Activated T-cell treated with anti-CD3 and anti-CD28 coated beads, Interleukin-2, amount 50 U/mL, for 72 hours (primary cell): ENCODE measurements at regions not wholly inside any gene's neighbourhood (a gene's known extent, or its start where the extent isn't known, plus 50 kb on each side); places are given as distances from the start of the nearest gene placed in this dataset.
"Not testable (repeated sequence)": the region's sequence is repeated elsewhere in the genome, so short reads cannot be mapped to it uniquely, and the experiment has no call there.

Source experiments
- ATAC-seq, 2 donors: fragments of 150-1000 bp; cut with Tn5 transposase; replicated peaks in 1 of 2; 2 replicates each; pipeline ENCODE4 v1.10.0; 2021; ENCODE audit warnings: moderate library complexity in 2 of 2, mild to moderate bottlenecking in 1 of 2
- DNase-seq, 2 donors: peaks; one replicate each; pipeline ENCODE4 v3.0.0; 2021 to 2022; ENCODE audit warnings: mixed read lengths in 1 of 2
- H3K27ac Mint-ChIP-seq: one replicate; pipeline ENCODE4 v1.8.0; 2022; ENCODE audit warnings: mild to moderate bottlenecking, moderate library complexity, mixed read lengths
- H3K27me3 Mint-ChIP-seq: one replicate; pipeline ENCODE4 v1.8.0; 2022; ENCODE audit warnings: low read depth, mixed read lengths
- H3K36me3 Mint-ChIP-seq, 2 donors: one replicate each; pipeline ENCODE4 v1.8.0; 2022; ENCODE audit warnings: mixed read lengths in 2 of 2, mild to moderate bottlenecking in 1 of 2; ENCODE audit not compliant: insufficient read depth in 2 of 2
- H3K4me1 Mint-ChIP-seq: one replicate; pipeline ENCODE4 v1.8.0; 2022; ENCODE audit warnings: low read depth, mixed read lengths
- H3K4me3 Mint-ChIP-seq, 2 donors: one replicate each; pipeline ENCODE4 v1.8.0; 2022; ENCODE audit warnings: mild to moderate bottlenecking in 2 of 2, mixed read lengths in 2 of 2, moderate library complexity in 2 of 2
- H3K9me3 Mint-ChIP-seq, 2 donors: one replicate each; pipeline ENCODE4 v1.8.0; 2022; ENCODE audit warnings: mixed read lengths in 2 of 2

DNA sequence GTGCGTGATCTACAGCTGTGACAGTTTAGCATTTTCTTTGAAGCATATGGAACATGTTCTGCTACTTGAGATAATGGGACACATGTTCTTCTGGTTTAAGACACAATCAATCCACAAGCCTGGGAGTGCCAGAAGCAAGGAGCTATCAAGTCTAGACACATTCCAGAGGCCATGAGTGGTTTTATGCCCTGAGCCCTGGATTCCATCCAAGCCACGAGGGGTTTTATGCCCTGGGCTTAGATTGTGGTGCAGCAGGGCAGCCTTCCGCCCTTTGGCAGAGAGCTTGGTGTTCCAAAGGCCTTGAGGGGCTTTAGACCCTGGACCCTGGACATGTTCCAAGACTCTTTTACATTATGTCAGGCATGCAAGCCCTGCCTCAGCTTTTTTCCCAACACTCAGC lies 1289.6 kb upstream of the SLC39A10 start:
- H3K9me3 Mint-ChIP-seq, DNase-seq, H3K27me3 Mint-ChIP-seq, H3K36me3 Mint-ChIP-seq, ATAC-seq, H3K27ac Mint-ChIP-seq, H3K4me1 Mint-ChIP-seq, H3K4me3 Mint-ChIP-seq: not testable (repeated sequence)

DNA sequence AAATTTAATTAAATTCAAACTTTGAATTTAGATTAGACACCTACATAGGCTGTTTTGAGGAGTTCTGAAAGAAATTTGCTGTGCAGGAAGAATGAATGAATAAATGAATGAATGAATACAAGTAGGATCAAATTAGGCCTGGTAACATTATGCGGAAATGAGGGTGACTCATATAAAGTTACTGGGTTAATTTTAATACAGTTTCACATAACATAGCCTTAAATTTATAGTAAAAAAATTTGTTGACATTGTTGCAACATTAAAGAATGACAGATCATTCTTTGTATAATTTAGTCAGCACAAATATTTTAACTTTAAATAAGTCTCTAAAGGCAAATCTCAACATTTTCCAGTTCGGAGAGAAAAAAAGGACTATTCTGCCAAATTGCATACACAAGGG lies 1293.1 kb upstream of the SLC39A10 start:
- Mint-ChIP-seq H3K36me3 (no peaks in the 10 kb centered on the region), H3K4me3 (no peak overlapping the region), H3K4me1 (no peaks in the 10 kb centered on the region), H3K27ac (no peak overlapping the region), H3K27me3 (no peaks in the 10 kb centered on the region), H3K9me3 (peaks cover 0 to 6% of the 10 kb centered on the region in 2 donors)
- DNase-seq = no peak
- ATAC-seq = no peak

DNA sequence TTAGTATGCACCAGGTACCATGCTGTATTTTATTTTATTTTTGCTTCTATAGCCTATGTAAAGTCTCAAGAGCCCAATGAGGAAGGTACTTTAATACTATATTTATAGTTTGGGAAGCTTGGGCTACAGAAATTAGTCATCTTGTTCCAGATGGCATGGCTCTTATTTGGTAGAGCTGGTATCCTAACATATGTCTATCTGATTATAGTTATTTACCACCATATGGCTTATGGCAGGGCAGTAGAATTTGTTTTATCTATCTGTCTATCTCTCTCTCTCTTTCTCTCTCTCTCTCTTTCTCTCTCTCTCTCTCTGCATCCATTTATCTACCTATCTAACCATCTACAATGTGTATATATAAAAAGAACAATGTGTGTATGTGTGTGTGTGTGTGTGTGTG lies 1293.7 kb upstream of the SLC39A10 start:
- ATAC-seq (no peak), DNase-seq (no peak)
- no peaks in the 10 kb centered on the region for H3K36me3 Mint-ChIP-seq
- H3K9me3 Mint-ChIP-seq = peaks cover 0 to 6% of the 10 kb centered on the region in 2 donors
- H3K27ac Mint-ChIP-seq = no peak overlapping the region
- H3K27me3 Mint-ChIP-seq = no peaks in the 10 kb centered on the region
- H3K4me1 Mint-ChIP-seq = no peaks in the 10 kb centered on the region
- no peak overlapping the region for H3K4me3 Mint-ChIP-seq

DNA sequence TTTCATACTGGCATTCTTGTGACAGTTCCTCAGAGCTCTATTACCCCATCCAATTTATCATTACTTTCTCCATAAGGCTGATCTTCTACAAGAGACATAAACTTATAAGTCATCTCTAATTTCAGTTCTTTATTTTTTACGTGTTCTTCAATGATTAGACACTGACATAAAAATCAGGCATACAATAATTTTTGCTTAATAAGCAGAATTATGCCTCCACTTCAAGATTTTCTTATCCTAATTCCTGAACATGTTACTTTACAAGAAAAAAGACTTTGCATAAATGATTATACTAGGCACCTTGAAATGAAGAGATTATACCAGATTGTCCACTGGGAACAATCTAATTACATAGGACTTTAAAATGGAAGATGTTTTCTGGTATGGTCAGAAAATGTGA lies 1304.5 kb upstream of the SLC39A10 start:
- Mint-ChIP-seq H3K36me3 (no peaks in the 10 kb centered on the region), H3K4me1 (no peaks in the 10 kb centered on the region), H3K4me3 (no peak overlapping the region), H3K9me3 (peaks cover 0 to 2% of the 10 kb centered on the region in 2 donors), H3K27me3 (no peaks in the 10 kb centered on the region), H3K27ac (no peak overlapping the region)
- ATAC-seq = no peak
- DNase-seq = no peak

DNA sequence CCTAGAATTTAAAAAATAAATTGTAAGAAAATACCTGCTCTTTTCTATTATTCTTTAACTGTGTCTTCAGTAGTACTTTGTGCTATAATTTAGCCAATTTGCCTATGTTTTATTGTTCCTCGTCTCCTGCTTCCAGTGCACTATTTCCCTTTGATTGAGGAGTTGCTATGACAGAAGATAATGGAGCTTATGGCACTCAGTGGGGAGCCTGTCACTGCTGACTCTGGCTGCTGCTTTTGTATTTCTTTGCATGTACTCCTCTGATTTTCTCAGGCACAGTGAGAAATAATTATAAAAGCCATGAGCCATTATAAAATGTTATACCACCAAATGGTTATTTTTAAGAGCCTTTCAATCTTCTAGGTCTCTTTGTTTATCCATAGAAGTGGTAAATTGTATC lies 1310.8 kb upstream of the SLC39A10 start:
- H3K9me3 Mint-ChIP-seq = no peaks in the 10 kb centered on the region
- no peak for ATAC-seq
- no peak for DNase-seq
- no peak overlapping the region for H3K4me3 Mint-ChIP-seq
- no peaks in the 10 kb centered on the region for H3K36me3 Mint-ChIP-seq
- no peak overlapping the region for H3K27ac Mint-ChIP-seq
- no peaks in the 10 kb centered on the region for H3K27me3 Mint-ChIP-seq
- no peaks in the 10 kb centered on the region for H3K4me1 Mint-ChIP-seq

DNA sequence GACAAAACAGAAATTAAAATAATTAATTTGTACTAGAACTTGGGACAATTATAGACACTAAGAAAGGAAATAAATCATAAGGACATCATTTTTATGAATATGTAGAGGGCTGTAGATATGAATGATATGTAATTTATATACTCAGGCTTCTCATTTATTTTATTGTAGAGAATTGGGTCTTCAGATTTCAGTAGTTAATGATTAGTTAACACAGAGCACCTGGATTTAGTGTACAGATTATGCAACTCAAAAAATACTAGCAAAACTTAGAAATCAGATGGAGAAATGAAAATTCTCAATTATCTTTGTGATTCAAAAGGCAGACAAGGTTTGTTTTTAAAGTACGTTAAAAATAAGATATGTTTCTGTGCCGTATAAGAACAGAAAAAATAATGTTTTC lies 1311.7 kb upstream of the SLC39A10 start:
- H3K36me3 Mint-ChIP-seq = no peaks in the 10 kb centered on the region
- no peaks in the 10 kb centered on the region for H3K4me1 Mint-ChIP-seq
- H3K27me3 Mint-ChIP-seq = no peaks in the 10 kb centered on the region
- no peak for ATAC-seq
- no peaks in the 10 kb centered on the region for H3K9me3 Mint-ChIP-seq
- no peak overlapping the region for H3K27ac Mint-ChIP-seq
- no peak overlapping the region for H3K4me3 Mint-ChIP-seq
- no peak for DNase-seq

DNA sequence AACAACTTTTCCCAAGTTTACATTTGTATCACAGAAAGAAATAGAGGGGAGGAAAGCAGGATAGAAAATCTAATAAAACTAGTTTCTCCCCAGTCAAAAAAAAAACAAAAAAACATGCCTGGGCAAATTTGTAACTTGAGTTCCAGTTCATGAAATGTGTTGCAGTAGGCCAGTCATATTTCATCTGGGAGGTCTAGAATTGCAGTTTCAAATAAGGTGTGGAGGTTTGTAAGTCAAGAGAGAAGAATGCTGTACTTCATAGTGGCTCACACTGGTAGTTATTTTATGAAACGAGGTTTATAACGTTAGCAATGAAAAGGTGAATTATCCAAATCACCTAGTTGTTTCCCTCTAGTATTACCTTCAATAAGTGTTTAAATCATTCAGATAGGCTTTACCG lies 1313.9 kb upstream of the SLC39A10 start:
- no peak overlapping the region for H3K27ac Mint-ChIP-seq

DNA sequence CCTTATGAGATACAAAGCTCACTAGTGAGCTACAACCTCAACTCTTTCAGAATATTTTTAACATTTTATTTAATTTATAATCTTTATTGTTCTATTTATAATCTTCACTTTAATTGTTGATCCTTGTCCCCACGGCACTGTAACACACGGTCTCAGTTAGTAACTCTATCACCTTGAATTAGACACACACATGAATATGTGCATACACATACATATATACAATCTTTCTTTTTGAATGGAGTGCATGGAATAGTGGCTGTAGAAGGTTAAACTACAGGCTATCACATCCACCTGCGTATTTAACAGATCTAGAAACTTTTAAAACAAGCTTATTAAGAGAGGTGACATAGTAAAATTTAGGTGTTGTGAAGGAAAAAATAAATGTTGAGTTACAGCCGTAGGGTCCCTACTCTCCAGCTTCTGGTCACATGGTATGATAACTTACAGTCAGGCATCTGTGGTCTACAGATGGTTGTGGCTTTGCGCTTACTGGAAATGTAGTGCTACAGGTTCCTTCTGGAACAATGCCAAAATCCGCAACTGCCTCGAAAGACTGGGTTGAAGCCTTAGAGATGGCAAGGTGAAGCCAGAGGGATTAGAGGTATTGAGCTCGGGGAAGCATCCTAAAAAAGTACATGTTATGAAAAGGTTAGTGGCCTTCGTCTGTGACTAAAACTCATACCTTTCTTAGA lies 1324.1 kb upstream of the SLC39A10 start:
- H3K36me3 Mint-ChIP-seq = peaks cover 0 to 1% of the 10 kb centered on the region in 2 donors
- DNase-seq (no peak), ATAC-seq (no peak)
- no peaks in the 10 kb centered on the region for H3K27me3 Mint-ChIP-seq
- H3K4me3 Mint-ChIP-seq = no peak overlapping the region
- H3K4me1 Mint-ChIP-seq = no peaks in the 10 kb centered on the region
- H3K27ac Mint-ChIP-seq = no peak overlapping the region
- H3K9me3 Mint-ChIP-seq = no peaks in the 10 kb centered on the region

More for the DNA sequence above, 1313.9 kb upstream of the SLC39A10 start:
- Mint-ChIP-seq H3K9me3 (no peaks in the 10 kb centered on the region), H3K4me1 (no peaks in the 10 kb centered on the region), H3K4me3 (no peak overlapping the region), H3K27me3 (no peaks in the 10 kb centered on the region), H3K36me3 (no peaks in the 10 kb centered on the region)
- ATAC-seq (no peak), DNase-seq (no peak)

DNA sequence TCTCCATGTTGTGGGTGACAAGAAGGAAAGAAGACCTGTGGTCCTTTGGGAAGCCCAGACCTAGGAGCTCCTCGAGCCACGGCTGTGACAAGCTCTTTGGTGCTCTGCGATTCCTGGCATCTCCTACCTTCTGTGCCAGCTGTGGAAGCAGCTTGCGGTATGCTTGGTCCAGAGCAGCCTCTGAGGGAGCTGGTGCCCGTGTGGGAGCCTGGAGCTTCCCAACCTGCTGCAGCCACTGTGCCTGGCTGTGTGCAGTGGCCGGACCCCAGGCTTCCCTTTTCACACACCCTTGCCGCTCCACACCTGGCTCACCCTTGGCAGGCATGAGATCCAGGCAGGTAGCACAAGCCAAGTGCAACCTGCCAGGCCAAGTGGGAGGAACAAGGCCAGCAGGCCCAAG lies 1328.6 kb upstream of the SLC39A10 start:
- Mint-ChIP-seq H3K27ac (no peak overlapping the region), H3K4me1 (no peaks in the 10 kb centered on the region), H3K27me3 (no peaks in the 10 kb centered on the region), H3K4me3 (no peak overlapping the region), H3K9me3 (no peaks in the 10 kb centered on the region), H3K36me3 (no peaks in the 10 kb centered on the region)
- DNase-seq (no peak), ATAC-seq (no peak)

DNA sequence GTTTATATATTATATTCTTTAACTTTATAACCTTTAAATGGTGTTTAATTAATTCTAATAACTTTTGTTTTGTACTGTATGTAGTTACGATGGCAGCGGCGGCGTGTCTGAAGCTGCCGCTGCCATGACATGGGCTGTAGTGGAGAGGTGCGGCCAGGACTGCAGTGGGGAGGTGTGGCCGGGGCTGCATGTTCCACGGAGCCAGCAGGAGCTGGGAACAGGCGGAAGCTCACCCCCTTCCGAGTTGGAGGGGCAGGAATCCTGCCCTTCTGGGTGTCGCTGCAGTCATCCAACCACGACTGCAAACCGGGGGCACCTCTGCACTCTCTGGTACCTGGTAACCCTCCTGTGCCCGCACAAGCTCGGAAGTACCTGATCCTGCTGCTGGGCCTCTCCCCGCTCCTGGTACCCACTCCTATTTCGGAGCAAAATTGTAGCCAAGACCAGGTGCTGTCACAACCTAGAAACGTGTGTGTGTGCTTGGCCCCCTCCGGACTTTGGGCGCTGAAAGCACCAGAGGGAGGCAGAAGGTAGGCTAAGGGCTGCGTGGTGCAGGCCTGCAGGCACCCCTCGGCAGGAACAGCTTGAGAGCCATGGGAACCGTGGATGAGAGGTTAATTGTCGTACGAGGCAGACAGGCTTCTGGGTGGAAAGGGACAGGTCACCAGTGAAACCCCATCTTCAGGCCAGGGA lies 1329.7 kb upstream of the SLC39A10 start:
- ATAC-seq = no peak
- Mint-ChIP-seq H3K27me3 (no peaks in the 10 kb centered on the region), H3K4me3 (no peak overlapping the region), H3K4me1 (no peaks in the 10 kb centered on the region), H3K36me3 (no peaks in the 10 kb centered on the region), H3K27ac (no peak overlapping the region), H3K9me3 (no peaks in the 10 kb centered on the region)
- no peak for DNase-seq

DNA sequence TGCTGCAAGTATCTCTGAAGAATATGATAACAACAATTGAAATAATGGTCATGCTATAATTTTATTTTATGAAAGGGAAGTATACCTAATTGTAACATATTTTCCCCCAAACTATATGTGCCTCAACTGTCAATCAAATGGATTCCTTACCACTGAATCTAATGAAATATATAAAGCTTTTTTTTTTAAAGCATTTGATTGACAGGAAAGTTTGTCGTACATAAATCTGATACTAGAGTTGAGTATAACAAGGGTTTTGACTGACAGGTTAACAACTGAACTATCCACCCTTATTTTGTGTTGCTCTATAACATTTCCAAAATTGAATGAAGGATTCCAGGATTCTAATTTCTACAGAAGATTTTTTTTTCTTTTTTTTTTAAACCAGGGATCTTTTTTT lies 1333.3 kb upstream of the SLC39A10 start:
- Mint-ChIP-seq H3K27me3 (no peaks in the 10 kb centered on the region), H3K27ac (no peak overlapping the region), H3K9me3 (no peaks in the 10 kb centered on the region), H3K4me1 (no peaks in the 10 kb centered on the region), H3K36me3 (no peaks in the 10 kb centered on the region), H3K4me3 (no peak overlapping the region)
- DNase-seq = no peak
- no peak for ATAC-seq

DNA sequence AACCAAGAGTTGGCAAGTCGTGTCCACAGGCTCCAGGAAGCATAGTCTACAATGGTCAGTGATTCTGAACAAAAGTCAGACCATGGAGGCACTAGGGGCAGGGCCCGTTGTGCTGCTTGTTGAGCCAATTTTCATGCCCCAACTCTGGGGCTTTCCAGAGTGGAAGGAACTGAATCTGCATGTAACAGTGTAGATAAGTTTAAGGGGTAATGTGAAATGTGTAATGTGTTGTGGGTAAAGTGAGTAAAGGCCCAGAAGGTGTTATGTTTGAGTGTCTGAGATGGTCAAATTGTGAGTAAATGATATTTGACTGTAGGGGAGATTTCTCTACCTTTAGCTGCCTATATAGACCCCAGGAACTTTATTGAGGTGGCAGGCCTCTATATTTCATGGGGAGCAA lies 1336.5 kb upstream of the SLC39A10 start:
- Mint-ChIP-seq H3K4me1 (no peaks in the 10 kb centered on the region), H3K9me3 (no peaks in the 10 kb centered on the region), H3K36me3 (no peaks in the 10 kb centered on the region), H3K4me3 (no peak overlapping the region), H3K27me3 (no peaks in the 10 kb centered on the region), H3K27ac (no peak overlapping the region)
- no peak for DNase-seq
- ATAC-seq = no peak

DNA sequence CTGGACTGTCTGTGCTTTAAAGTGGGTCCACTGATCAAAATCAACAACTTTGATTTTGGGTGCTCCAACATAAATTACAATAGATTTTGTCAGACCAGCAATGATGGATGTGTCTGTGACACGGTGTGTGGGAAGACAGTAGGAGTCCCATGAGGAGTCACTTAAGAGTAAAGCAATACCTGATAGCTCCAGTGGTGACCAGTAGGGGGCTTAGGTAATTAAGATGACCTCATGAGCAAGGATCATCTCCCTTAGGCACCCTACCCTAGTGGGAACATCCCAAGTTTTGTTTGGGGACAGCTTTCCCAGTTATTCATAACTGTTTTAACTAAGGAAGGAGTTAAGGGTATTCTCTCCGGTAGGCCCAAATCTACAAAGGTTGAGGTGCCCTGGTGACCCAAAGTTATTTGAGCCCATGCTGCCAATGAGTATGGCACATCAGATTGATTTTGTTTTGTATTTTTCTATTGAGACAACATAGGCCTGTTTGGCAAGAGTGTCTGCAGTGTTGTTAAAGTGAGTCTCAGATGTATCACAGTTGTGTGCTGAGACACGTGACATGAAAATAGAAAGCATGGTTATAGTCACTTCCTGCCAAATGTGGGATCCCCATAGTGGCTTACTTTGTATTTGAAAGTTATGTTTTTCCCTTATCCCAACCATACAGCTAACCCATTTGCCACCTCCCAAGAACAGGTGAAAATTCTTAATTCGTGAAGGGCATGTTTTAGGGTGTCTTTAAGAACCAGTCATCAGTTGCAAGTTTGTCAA lies 1337.6 kb upstream of the SLC39A10 start:
- ATAC-seq (no peak), DNase-seq (no peak)
- no peak overlapping the region for H3K4me3 Mint-ChIP-seq
- H3K27me3 Mint-ChIP-seq = no peaks in the 10 kb centered on the region
- H3K27ac Mint-ChIP-seq = no peak overlapping the region
- H3K9me3 Mint-ChIP-seq = no peaks in the 10 kb centered on the region
- no peaks in the 10 kb centered on the region for H3K36me3 Mint-ChIP-seq
- H3K4me1 Mint-ChIP-seq = no peaks in the 10 kb centered on the region
